ENCODE measurements at regions not wholly inside any gene's neighbourhood (a gene's known extent, or its start where the extent isn't known, plus 50 kb on each side); places are given as distances from the start of the nearest gene placed in this dataset.

DNA sequence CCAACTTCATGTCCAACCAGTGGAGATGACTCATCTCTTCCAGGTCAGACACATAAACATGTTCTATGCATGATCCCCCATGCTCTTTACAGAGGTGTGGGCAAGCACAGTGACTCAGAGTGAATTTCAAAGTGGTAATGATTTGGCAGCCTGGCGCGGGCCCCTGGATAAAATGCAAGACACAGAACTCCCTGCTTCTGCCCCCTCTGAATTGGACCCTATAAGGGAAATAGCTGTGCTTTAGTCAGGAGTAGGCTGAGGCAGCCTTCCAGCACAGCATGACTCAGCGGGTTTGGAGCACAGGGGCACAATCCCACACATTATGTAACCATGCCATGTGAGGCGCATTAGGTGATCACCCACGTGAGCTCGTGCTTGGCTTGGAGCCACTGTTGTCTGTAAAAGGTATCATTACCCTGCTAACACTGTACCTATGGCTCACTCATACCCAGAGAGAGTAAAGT lies 127.4 kb downstream of the C6orf118 start:
- intact Hi-C loops (cut with DNase I) = no loop called here
- H3K4me3 ChIP-seq = no peak overlapping the region

DNA sequence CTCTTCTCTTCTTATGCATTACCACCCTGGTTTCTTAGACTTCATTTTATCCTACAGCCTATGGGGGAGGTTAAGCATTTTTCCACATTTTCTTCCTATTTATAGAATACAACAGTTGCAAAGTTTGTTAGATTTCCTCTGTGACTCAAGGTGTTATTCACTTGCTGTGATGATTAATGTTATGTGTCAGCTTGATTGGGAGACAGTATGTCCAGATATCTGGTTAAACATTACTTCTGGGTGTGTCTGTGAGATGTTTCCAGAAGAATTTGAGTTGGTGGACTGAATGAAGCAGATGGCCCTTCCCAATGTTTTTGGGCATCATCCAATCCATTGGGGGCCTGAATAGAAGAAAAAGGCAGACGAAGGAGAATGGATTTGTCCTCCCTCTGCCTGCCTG lies 131.3 kb downstream of the C6orf118 start:
- Histone ChIP-seq H3K4me1 (no peaks in the 10 kb centered on the region), H3K27ac (replicated peaks in 1 of 4) (no peak overlapping the region), H3K36me3 (no peaks in the 10 kb centered on the region), H3K4me3 (no peak overlapping the region), H3K27me3 (no peaks in the 10 kb centered on the region), H3K9me3 (no peaks in the 10 kb centered on the region)
- DNase-seq (ENCODE audit: extremely low spot score) = no peak
- WGBS = 57% methylated on average over 1 of the region's 1 CpG
- TF ChIP-seq, protein P1, sequence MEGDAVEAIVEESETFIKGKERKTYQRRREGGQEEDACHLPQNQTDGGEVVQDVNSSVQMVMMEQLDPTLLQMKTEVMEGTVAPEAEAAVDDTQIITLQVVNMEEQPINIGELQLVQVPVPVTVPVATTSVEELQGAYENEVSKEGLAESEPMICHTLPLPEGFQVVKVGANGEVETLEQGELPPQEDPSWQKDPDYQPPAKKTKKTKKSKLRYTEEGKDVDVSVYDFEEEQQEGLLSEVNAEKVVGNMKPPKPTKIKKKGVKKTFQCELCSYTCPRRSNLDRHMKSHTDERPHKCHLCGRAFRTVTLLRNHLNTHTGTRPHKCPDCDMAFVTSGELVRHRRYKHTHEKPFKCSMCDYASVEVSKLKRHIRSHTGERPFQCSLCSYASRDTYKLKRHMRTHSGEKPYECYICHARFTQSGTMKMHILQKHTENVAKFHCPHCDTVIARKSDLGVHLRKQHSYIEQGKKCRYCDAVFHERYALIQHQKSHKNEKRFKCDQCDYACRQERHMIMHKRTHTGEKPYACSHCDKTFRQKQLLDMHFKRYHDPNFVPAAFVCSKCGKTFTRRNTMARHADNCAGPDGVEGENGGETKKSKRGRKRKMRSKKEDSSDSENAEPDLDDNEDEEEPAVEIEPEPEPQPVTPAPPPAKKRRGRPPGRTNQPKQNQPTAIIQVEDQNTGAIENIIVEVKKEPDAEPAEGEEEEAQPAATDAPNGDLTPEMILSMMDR (IDR thresholded peaks at IDR 0.05) = no peak
- TF ChIP-seq POLR2A (IDR thresholded peaks at IDR 0.05; ENCODE audit: low read depth) (no peak), EP300 (IDR thresholded peaks at IDR 0.05) (no peak), POLR2AphosphoS5 (IDR thresholded peaks at IDR 0.05) (no peak)
- intact Hi-C loops (cut with DNase I) = no loop called here

More for the DNA sequence above, 127.4 kb downstream of the C6orf118 start:
- TF ChIP-seq POLR2AphosphoS5 (IDR thresholded peaks at IDR 0.05) (no peak), POLR2A (IDR thresholded peaks at IDR 0.05; ENCODE audit: low read depth) (no peak), EP300 (IDR thresholded peaks at IDR 0.05) (no peak)
- TF ChIP-seq, protein P1 (IDR thresholded peaks at IDR 0.05) = no peak
- H3K9me3 ChIP-seq = no peaks in the 10 kb centered on the region
- 87% methylated on average over 4 of the region's 6 CpGs for WGBS
- no peaks in the 10 kb centered on the region for H3K27me3 ChIP-seq
- no peaks in the 10 kb centered on the region for H3K4me1 ChIP-seq
- H3K27ac ChIP-seq (replicated peaks in 1 of 4) = no peak overlapping the region
- no peaks in the 10 kb centered on the region for H3K36me3 ChIP-seq
- DNase-seq (ENCODE audit: extremely low spot score) = no peak

DNA sequence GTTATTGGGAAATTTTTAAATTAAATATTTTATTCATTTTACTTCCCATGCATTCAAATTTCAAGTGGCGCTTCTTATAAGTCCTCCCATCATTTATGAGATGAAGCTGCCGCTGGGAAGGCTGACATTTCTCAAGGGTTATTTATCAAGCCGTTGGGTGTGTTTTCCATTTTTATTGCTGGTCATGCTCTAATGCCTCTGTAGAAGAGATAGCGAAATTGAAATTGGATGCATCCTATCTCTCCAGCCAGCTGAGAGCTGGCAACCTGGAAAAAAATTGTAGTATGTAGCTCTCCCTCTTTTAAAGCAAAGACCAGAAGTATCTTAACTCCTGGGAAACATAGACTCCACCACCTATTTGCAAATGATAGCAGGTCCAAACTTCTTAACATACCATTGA lies 135.9 kb downstream of the C6orf118 start:
- H3K27ac ChIP-seq (replicated peaks in 1 of 4) = no peak overlapping the region
- TF ChIP-seq POLR2A (IDR thresholded peaks at IDR 0.05; ENCODE audit: low read depth) (no peak), EP300 (IDR thresholded peaks at IDR 0.05) (no peak), POLR2AphosphoS5 (IDR thresholded peaks at IDR 0.05) (no peak)
- TF ChIP-seq, protein P1 (IDR thresholded peaks at IDR 0.05) = no peak
- no peaks in the 10 kb centered on the region for H3K36me3 ChIP-seq
- no peaks in the 10 kb centered on the region for H3K27me3 ChIP-seq
- 89% methylated on average over 4 of the region's 4 CpGs for WGBS
- DNase-seq (ENCODE audit: extremely low spot score) = no peak
- intact Hi-C loops (cut with DNase I) = no loop called here
- H3K4me3 ChIP-seq = no peak overlapping the region
- H3K9me3 ChIP-seq = no peaks in the 10 kb centered on the region
- no peaks in the 10 kb centered on the region for H3K4me1 ChIP-seq

DNA sequence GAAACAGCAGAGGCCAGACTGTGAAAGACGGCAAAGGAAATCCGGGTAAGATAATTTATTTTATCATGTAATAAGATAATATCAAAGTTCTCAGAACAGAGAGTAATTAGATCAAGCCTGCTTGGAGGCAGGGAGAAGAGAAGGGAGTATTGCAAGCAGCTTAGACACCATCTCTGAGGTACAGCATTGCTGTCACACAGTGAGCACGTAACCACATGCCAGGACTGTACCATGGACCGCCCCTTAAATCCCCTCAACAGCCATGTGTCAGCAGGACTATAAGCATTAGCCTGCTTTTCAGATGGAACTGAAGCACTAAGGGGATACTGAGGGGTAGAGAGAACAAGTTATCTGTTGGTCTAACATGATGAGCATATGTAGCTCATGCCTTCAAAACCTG lies 141.5 kb downstream of the C6orf118 start:
- no peaks in the 10 kb centered on the region for H3K4me1 ChIP-seq
- DNase-seq (ENCODE audit: extremely low spot score) = no peak
- H3K27me3 ChIP-seq = no peaks in the 10 kb centered on the region
- no peak for TF ChIP-seq POLR2AphosphoS5 (IDR thresholded peaks at IDR 0.05)
- no peak for TF ChIP-seq POLR2A (IDR thresholded peaks at IDR 0.05; ENCODE audit: low read depth)
- TF ChIP-seq EP300 (IDR thresholded peaks at IDR 0.05) = no peak
- TF ChIP-seq, protein P1 (IDR thresholded peaks at IDR 0.05) = no peak
- no peaks in the 10 kb centered on the region for H3K36me3 ChIP-seq
- H3K4me3 ChIP-seq = no peak overlapping the region
- no peak overlapping the region for H3K27ac ChIP-seq (replicated peaks in 1 of 4)
- peaks cover 0 to 3% (median 0%) of the 10 kb centered on the region in 4 donors for H3K9me3 ChIP-seq
- 80% methylated on average over 4 of the region's 4 CpGs for WGBS
- intact Hi-C loops (cut with DNase I) = no loop called here

DNA sequence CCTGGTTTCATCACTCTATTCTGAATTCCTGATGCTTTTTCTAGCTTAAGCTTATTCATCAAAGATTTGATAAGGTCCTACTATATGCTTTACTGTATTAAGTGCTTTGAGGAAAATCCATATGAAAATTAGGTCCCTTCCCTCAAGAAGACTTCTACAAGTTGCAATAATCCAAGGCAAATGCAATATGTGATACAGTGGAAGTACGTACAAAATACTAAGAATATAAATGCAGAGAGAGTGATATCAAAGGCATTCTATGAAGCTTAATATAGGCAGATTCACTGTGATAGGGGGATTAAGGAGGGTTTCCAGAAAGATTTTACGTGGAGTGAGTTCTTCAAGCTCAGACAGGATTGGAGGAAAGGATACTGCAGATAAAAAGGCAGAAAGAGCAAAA lies 142.1 kb downstream of the C6orf118 start:
- intact Hi-C loops (cut with DNase I) = no loop called here
- H3K27me3 ChIP-seq = no peaks in the 10 kb centered on the region
- no peak overlapping the region for H3K4me3 ChIP-seq
- H3K4me1 ChIP-seq = no peaks in the 10 kb centered on the region
- H3K36me3 ChIP-seq = no peaks in the 10 kb centered on the region
- 25% methylated on average over 2 of the region's 2 CpGs for WGBS
- no peak overlapping the region for H3K27ac ChIP-seq (replicated peaks in 1 of 4)
- TF ChIP-seq EP300 (IDR thresholded peaks at IDR 0.05) (no peak), POLR2A (IDR thresholded peaks at IDR 0.05; ENCODE audit: low read depth) (no peak), POLR2AphosphoS5 (IDR thresholded peaks at IDR 0.05) (no peak)
- TF ChIP-seq, protein P1 (IDR thresholded peaks at IDR 0.05) = no peak
- H3K9me3 ChIP-seq = peaks cover 0 to 3% (median 0%) of the 10 kb centered on the region in 4 donors
- no peak for DNase-seq (ENCODE audit: extremely low spot score)

Data from esophagus muscularis mucosa (tissue), 4 donors.